Suppressor macrophage treated with lipopolysaccharide for 1 hour (primary cell): ENCODE measurements at regions not wholly inside any gene's neighbourhood (a gene's known extent, or its start where the extent isn't known, plus 50 kb on each side); places are given as distances from the start of the nearest gene placed in this dataset.

Experiments used
- DNase-seq, 3 donors: peaks; one replicate each; pipeline ENCODE4 v3.0.0-alpha.2; 2020 to 2022

DNA sequence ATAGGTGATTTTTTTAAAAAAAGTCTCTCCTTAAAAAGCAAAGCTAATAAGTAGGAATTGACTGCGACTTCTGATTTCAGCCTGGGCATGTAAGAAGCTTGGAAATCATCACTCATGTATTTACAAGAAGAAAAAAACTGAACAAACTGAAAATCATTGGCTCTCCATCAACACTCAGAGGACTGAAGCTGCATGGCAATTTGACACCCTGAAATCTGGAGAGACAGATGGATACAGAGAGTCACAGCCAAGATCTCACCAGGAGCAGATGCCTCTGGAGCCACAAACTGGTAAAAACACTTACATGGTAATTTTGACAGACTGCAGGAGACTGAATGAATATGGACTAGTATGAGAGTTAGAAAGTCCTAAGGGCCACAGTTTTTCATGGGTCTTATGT lies 191.2 kb upstream of the TCF21 start:
- DNase-seq, result no peak

DNA sequence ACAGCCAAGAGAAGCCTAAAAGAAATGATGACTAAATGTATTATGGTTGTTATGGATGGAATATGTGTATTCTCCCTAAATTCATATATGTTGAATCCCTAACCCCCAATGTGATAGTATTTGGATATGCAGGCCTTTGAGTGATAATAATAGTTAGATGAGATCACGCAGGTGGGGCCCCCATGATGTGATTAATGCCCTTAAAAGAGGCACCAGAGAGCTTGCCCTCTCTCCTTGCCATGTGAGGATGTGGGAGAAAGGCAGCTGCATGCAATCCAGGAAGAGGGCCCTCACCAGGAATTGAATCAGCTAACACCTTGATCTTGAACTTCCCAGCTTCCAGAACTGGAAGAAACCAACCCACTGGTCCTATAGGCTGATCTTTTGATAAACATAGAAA lies 190.6 kb upstream of the TCF21 start:
- no peak for DNase-seq

DNA sequence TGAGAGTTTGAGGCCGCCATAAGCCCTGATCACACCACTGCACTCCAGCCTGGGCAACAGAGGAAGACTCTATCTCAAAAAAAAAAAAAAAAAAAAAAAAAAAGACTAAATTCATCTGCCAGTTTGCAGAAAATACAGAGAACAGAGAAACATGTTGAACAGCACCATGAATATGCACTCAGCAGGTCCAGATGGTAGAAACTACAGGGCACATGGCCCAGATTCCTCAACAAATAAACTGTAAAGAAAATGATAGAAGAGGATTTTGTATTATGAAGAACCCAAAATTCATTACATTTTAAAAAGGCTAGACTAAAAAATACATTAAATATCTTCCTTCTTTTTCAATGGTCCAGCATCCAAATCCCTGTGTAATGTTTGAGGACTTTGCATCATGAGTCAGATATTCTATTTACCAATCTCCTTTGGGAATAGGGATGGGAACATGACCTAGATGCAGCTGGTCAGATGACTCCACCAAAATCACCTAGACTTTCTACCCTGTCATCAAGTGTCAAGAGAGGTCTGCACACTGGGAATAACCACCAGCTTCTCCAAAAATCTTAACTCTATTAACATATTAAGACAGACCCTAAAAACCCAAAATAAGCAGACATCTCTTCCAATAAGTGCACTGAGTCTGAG lies 189.1 kb upstream of the TCF21 start:
- DNase-seq, result no peak

DNA sequence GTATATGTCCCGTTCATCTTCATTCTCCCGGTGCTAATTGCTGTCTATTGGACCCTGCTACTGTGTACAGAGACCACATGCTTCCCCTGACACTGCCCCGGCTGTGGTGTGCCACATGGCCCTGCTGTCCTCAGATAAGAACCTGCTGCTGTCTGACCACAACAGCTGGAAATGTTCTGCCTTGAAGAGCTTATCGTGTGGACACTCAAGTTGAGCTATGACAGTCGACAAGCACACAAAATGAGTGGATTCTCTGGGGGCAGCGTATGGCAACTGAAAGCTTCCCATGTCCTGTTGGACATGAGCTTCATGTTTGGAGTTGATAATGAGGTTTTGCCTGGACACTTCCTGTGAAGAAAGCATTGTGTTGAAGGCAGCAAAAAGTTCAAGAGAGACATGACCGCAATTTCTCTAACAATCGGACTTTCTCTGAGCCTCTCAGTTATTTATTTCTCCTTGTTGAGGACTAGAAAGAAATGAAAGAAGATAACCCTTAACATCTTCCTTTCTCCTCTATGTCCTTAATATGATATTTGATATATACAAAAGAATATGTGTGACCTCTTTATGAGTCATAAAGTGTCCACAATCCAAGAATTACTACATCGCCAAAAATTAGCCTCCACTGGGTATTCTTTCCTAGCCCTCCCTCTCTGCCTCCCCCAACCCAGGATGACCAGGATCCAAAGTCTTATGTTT lies 187.1 kb upstream of the TCF21 start:
- DNase-seq, result no peak

DNA sequence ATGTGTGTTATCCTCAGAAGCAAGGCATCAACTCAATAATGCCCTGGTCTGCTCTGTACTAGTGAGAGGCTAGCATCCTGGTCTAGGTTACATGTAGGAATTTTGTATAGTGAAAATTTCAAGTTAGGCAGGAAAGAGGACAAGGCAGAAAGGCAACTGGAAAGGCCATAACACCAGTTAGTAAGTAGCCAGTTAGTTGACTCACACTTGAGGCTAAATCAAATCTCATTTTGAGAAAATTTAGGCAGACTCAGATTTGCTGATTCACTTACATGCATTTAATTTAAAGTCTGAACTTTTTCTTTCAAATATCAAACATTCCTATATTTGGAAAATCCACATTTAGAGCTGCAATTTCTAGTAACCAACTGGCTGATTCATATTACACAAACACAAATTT lies 184.5 kb upstream of the TCF21 start:
- DNase-seq, result no peak

DNA sequence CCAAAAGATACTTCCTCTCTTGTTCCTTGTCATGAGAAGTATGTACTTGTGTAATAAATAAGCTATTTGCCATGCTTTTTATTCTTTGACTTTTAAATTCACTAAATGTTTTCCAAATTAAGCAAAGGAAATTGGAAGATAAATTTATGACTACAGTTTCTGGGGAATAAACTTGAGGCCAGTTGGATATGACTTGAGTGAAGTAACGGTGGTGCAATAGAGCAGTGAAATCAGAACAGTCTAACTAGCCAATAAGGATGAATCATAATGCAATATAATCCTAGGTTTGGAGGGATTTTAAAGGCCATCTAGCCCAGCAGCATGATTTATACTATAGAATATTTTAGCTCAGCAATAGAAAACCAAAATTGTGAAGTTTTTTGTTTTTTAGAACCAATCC lies 183.8 kb upstream of the TCF21 start:
- DNase-seq, result no peak

DNA sequence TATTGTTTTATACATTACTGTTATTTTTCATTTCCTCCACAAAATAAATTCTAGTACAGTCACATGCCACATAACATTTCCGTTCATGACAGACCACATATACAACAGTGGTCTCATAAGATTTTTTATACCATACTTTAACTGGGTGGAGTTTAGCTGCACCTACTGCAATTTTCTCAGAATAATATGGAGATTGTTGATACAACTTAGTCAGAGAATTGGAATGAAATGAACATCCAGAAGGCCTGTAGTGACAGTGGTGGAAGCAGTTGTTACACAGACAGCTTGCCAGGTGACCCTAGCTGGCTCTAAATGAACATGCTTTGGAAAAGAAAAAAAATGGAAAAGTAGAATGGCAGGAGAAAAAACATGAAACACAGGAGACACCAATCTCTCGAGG lies 183.2 kb upstream of the TCF21 start:
- DNase-seq, result no peak

DNA sequence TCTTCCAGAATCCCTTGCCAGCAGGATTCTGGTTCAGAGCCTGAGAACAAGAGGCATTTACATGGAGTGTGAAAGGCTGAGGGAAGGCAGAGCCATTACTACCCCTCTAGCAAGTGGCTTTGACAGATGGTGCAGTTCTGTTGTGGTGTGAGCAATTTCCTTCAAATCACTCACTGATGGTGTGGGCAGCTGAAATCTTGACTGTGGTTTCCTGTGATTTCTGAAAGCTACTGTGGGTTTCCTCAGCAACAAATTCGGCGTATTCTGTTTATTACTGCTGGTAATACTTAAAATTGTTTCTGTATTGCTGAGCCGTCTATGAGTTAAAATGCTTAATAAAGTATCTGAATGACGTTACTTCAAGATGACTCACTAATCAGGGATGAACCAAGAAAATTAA lies 181.5 kb upstream of the TCF21 start:
- DNase-seq, result no peak

DNA sequence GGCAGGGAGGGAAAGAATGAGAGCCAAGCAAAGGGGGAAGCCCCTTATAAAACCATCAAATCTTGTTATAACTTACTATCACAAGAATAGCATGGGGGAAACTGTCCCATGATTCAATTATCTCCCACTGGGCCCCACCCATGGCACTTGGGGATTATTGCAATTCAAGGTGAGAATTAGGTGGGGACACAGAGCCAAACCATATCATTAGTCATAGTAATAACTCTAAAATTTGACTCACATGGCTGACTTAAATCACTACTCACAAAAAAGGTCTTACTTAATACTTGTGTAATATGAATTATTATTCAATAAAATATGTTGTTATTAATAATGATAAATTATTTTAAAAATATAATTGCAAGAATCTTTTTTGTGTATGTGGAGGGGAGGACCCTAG lies 178.1 kb upstream of the TCF21 start:
- DNase-seq, result no peak

DNA sequence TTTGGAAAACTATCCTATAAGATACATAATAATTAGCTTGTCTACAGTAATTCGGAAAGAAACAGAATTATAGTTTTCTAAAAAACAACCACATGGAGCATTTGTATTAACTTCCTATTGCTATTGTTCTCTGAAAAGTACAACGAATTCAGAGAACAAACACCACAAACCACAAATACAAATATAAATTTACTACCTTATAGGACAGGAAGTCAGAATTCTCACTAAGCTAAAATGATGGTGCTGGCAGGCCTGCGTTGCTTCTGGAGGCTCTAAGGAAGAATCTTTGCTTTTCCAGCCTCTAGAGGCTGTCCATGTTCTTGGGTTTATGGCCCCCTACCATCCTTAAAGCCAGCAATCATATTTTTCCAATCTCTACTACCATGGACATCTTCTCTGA lies 173.6 kb upstream of the TCF21 start:
- no peak for DNase-seq

DNA sequence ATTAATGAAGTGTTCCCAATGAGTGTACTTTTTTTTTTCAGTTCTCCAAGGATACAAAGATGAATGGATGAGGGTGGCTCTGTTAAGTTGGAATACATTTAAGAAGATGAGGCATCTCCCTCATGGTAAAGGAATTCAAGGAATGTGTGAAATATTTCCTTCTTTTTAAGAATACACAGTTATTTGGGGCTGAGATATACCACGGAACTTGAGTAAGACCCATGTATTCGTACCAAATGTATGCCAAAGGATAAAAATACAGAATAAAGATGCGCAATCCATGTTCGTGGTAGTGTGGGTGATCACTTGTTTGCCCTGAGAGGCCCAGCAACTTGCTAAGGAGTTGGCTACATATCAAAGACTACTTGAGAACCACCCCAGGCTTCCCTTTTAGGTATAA lies 164.2 kb upstream of the TCF21 start:
- DNase-seq, result no peak

DNA sequence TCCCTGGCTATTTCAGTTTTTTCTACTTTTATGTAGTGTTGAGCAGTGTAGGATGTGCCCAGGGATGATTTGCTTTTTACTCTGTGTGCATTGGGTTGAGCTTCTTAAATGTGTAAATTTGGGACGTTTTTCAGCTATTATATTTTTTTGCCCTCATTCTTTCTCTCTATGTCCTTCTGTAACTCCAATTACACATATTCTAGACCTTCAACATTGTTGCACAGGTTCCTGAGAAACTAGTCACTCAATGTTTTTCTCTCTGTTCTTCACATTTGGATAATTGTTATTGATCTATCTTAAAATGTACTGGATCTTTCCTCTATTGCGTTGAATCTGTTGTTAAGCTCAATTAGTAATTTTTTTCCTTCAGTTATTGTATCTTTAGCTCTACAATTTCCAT lies 162.7 kb upstream of the TCF21 start:
- DNase-seq, result no peak

DNA sequence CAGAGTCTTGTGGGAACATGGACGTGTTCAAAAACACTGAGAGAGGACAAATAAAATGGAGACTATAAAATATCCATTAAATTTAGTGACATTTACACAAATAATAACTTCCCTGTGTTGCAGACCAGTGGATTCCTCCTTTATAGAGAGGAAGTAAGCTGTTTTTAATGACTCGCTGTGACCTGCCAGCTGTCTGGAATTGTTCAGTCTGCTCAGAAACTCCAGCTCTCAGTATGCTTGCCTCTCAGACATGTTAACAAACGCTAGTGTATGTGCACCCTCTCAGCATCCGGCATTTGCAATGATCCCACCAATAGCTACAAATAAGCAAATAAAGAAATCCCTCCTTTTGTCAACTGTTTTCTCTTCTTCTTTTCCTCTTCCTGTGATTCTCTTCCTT lies 158.0 kb upstream of the TCF21 start:
- no peak for DNase-seq

DNA sequence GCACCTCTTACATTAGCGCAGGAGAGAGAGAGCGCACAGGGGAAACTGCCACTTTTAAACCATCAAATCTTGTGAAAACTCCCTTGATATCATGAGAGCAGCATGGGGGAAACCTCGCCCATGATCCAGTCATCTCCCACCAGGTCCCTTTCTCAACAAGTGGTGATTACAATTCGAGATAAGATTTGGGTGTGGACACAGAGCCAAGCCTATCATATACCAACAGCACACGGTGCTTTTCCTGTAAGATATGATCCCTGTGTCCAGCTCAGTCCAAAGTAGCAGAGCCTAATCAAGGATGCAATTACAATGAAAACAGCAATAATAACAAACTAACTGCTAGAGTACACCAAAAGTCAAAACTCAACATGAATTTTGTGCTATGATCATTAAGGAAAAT lies 148.7 kb upstream of the TCF21 start:
- no peak for DNase-seq

DNA sequence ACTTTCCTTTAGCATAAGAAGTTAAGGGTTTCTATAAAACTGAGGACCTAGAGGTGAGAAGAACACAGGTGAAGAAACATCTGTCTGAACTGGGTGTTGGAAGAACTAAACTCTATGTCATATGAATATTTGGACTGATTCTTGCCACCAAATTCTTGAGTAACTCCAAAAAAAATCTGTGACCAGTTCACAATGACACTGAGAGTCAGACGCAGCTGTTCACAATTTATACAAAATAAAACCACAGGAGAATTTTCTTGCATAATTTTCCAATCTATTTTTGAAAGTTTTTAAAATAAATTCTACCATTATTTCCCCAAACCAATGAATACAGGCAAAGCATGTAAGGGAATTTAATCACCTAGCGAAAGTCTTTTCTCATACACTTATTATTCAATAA lies 148.1 kb upstream of the TCF21 start:
- DNase-seq, result no peak

DNA sequence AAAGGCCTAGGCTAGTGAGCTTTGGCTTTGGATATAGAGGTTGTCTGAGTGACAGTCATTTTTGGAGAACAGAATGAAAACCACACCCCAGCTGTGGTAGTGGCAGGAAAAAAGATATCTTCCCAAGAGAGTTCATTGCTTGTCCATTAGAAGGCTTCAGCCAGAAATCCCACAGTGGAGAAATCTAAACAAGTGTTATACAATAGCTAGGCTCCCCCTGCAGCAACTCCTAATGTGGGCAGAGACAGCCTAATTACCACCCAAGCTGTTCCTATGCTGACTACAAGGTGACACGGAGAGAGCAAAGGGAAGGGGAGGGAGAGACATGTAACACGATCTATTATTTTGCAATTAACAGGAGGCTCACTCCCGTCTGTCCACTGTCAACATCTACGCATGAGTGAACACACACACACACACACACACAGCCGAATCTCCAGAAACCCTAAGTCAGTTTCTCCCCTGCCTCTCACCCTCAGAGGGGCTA lies 147.5 kb upstream of the TCF21 start:
- DNase-seq, result no peak

DNA sequence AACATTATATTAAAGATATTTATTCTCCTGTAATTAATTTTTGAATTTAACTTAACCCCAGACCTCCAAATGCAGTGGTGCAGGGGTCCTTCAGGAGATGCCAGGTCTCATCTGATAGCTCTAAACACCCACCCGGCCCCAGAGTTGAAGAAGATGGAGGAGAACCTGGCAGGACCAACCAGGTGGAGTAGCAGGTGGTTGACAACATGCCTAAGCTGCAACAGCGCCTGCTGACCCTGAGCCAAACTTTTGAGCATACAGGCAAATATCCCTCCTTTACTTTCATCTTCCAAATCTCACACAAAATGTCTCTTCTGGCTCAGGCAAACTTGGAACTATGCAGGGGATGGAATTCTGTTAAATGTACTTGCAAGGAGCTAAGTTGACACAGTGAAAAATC lies 145.3 kb upstream of the TCF21 start:
- no peak for DNase-seq

DNA sequence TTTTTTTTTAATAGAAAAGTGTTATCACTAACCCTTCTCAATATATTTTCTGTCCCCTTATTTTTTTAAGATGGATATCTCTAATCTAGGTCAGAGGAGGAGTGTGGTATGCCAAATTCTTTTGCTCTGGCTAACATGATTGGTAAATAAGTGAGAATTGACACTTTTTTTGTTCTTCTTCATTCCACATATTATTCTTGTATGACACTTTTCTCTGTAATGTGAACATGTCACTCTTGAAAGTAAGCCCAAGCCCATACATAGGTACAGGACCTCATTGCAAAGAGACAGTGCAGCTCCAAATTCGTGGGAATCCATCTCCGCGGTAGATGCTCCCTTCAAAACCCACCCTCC lies 142.5 kb upstream of the TCF21 start:
- DNase-seq, result no peak

DNA sequence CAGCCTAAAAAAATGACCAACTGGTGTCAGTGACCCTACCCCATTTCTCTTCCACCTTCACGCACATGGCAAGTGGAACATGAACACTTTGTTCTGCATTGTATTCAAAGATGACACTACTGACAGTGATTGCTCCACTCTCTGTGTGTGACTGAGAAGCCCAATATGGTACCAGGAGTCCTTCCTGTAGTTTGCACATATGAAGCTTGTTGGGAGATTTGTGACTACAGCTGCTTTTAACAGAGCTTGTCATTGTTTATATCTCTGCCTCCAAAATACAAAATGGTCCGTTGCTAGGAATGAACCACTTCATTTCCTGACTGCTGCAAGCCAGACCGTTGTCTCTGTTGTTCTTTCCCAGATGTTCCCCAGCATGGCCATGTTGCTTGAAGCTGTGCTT lies 140.3 kb upstream of the TCF21 start:
- no peak for DNase-seq

DNA sequence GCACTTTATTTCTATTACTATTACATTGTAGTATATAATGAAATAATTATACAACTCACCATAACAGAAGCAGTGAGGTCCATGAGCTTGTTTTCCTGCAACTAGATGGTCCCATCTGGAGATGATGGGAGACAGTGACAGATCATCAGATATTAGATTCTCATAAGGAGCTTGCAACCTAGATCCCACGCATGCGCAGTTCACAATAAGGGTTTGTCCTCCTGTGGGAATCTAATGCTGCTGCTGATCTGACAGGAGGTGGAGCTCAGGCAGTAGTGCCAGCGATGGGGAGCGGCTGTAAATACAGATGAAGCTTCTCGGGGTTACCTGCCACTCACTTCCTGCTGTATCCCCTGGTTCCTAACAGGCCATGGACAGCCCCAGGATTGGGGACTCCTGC lies 139.5 kb upstream of the TCF21 start:
- DNase-seq, result no peak

DNA sequence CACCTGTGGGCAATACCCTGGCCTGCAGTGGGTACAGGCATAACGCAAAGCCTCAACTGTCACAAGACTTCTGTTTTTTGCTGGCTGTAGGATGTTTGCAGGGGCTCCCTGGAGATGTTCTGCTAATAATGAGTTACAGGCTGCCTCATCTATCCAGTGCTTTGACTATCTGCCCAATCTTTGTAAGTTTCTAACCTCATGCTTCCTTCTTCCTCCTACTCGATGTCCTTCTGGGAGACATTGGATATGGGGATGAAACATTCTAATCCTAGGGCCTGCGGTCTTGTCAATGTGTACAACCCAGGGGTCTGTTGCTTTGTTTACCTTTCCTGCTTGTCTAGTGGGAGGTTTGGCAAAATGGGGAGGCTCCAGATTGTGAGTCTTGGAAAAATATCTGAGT lies 136.8 kb upstream of the TCF21 start:
- no peak for DNase-seq

DNA sequence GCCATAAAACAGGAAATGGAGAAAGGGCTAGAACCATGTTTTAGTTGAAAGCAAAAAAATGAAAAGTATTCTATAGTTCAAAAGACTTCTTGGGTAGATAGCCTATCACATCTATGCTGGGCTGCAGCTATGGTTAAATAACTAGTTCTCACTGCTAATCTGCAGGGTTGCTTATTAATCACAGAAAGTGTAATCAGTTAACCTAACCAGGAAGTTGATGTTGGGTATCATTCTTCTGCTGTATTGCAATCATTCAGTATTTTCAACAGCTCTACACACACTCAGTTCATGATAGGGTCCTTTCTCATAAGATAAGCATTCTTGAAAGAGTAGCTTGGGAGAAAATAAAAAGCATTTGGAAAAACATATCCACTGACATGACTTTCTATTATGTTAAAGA lies 135.2 kb upstream of the TCF21 start:
- DNase-seq, result no peak

DNA sequence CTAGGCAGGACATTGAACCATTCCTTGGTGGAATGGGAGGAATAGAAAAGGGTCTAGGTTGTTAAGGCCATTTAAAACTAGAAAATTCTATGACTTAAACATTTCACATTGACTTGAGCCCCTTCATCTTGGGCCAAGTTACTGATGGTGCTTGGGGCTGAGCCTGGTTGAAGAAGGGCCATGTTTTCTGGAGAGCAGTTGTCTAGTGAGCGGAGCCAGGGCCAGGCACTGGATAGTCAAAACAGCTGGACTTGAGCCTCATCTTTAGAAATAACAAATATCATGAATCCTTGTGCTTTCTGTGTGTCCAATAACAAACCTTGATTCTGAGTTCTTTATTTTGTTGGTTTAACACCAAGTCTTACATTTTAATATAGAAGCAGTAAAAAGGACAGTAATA lies 134.6 kb upstream of the TCF21 start:
- DNase-seq, result no peak

DNA sequence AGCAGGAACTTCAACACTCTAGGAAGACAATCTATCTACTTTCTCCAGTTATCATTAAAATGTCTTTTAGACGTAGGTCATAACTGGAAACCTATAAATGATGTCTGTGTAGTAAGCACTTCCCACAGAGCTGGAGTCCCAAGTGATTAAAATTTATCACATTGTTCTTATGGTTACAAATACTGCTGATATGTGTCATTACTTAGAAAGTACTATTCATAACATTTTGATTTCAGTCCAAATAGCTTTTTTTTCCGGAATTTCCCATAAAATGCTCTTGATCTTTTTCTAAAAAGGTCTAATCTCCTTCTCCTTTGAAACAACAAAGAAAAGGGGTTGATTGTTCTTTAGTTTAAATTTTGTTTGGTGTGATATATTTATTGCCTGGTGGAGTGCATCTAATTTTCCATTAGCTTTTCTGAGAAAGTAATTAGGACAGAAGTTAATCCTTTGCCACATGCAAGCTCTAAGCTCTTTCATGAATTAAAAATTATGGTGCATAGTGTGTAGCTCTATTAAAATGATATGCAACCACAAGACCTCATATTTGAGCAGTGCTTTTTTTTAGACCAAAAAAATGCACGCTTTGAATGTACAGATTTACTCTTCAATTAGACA lies 132.7 kb upstream of the TCF21 start:
- DNase-seq, result no peak

DNA sequence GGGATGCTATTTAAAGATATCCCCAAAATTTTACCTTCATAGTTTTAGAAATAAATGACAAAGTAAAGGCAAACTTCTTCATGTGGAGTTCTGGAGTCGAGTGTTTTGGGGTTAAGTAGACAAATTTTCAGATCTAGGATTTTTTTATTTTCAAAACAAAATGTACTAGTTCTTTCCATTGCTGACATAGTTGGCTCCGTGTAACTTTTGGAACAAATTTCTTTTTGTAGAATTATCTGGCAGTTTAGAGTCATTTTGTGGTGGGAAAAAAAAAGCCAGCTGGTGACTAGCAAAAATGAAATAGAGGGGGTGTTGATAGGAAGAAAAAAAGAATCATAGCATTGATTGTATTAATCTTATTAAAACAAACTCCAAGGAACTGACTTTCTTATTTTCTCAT lies 131.6 kb upstream of the TCF21 start:
- no peak for DNase-seq
